T-helper 17 cell (primary cell): ENCODE measurements at regions not wholly inside any gene's neighbourhood (a gene's known extent, or its start where the extent isn't known, plus 50 kb on each side); places are given as distances from the start of the nearest gene placed in this dataset.

Experiments used
- ATAC-seq: fragments of 150-1000 bp; cut with Tn5 transposase; 2 replicates; pipeline ENCODE4 v1.10.0; 2021; ENCODE audit warnings: mild to moderate bottlenecking, moderate library complexity
- DNase-seq, 3 donors: peaks; one replicate each; pipeline versions ENCODE4 v3.0.0 to v3.0.0-alpha.2; 2020 to 2021
- H3K9me3 ChIP-seq: one replicate; pipeline ENCODE4 v1.7.0; 2013; ENCODE audit warnings: low read length, mild to moderate bottlenecking; ENCODE audit not compliant: control insufficient read depth, poor library complexity, severe bottlenecking
- H3K27ac Mint-ChIP-seq: one replicate; pipeline ENCODE4 v1.8.0; 2022; ENCODE audit warnings: mild to moderate bottlenecking, moderate library complexity, mixed read lengths
- H3K27me3 Mint-ChIP-seq: one replicate; pipeline ENCODE4 v1.8.0; 2022; ENCODE audit warnings: mixed read lengths
- H3K36me3 Mint-ChIP-seq: one replicate; pipeline ENCODE4 v1.8.0; 2022; ENCODE audit warnings: low read depth, mixed read lengths
- H3K4me1 Mint-ChIP-seq: one replicate; pipeline ENCODE4 v1.8.0; 2022; ENCODE audit warnings: mild to moderate bottlenecking, mixed read lengths
- H3K4me3 Mint-ChIP-seq: one replicate; pipeline ENCODE4 v1.8.0; 2022; ENCODE audit warnings: mild to moderate bottlenecking, moderate library complexity, mixed read lengths

- Mint-ChIP-seq H3K36me3 (no peaks in the 10 kb centered on the region), H3K27ac (no peak overlapping the region), H3K4me3 (no peak overlapping the region), H3K27me3 (no peaks in the 10 kb centered on the region), H3K4me1 (no peaks in the 10 kb centered on the region)
- no peak for DNase-seq
- ATAC-seq, result no peak
- no peaks in the 10 kb centered on the region for H3K9me3 ChIP-seq
Observed at GRCh38 chr11:29272019-29272654, 744.7 kb downstream of the KCNA4 start.

- Mint-ChIP-seq H3K27ac (no peak overlapping the region), H3K4me3 (no peak overlapping the region), H3K36me3 (no peaks in the 10 kb centered on the region), H3K27me3 (no peaks in the 10 kb centered on the region), H3K4me1 (no peaks in the 10 kb centered on the region)
- DNase-seq, result no peak
- no peaks in the 10 kb centered on the region for H3K9me3 ChIP-seq
- no peak for ATAC-seq
Observed at GRCh38 chr11:29271616-29272015, 745.2 kb downstream of the KCNA4 start.

- no peak overlapping the region for H3K27ac Mint-ChIP-seq
- H3K9me3 ChIP-seq, result no peaks in the 10 kb centered on the region
- H3K27me3 Mint-ChIP-seq, result no peaks in the 10 kb centered on the region
- no peaks in the 10 kb centered on the region for H3K36me3 Mint-ChIP-seq
- no peaks in the 10 kb centered on the region for H3K4me1 Mint-ChIP-seq
- no peak overlapping the region for H3K4me3 Mint-ChIP-seq
- DNase-seq, result no peak
- no peak for ATAC-seq
Observed at GRCh38 chr11:29268733-29269132, 748.1 kb downstream of the KCNA4 start.

- DNase-seq (no peak), ATAC-seq (no peak)
- Mint-ChIP-seq H3K36me3 (no peaks in the 10 kb centered on the region), H3K27me3 (no peaks in the 10 kb centered on the region), H3K27ac (no peak overlapping the region), H3K4me3 (no peak overlapping the region), H3K4me1 (no peaks in the 10 kb centered on the region)
- H3K9me3 ChIP-seq, result no peaks in the 10 kb centered on the region
Observed at GRCh38 chr11:29265792-29266191, 751.0 kb downstream of the KCNA4 start.

- Mint-ChIP-seq H3K27me3 (no peaks in the 10 kb centered on the region), H3K4me1 (no peaks in the 10 kb centered on the region), H3K36me3 (no peaks in the 10 kb centered on the region), H3K27ac (no peak overlapping the region), H3K4me3 (no peak overlapping the region)
- H3K9me3 ChIP-seq, result no peaks in the 10 kb centered on the region
- DNase-seq, result no peak
- no peak for ATAC-seq
Observed at GRCh38 chr11:29265381-29265780, 751.4 kb downstream of the KCNA4 start.

- Mint-ChIP-seq H3K36me3 (no peaks in the 10 kb centered on the region), H3K4me1 (no peaks in the 10 kb centered on the region), H3K4me3 (no peak overlapping the region), H3K27ac (no peak overlapping the region), H3K27me3 (no peaks in the 10 kb centered on the region)
- no peak for ATAC-seq
- DNase-seq, result no peak
- H3K9me3 ChIP-seq, result no peaks in the 10 kb centered on the region
Observed at GRCh38 chr11:29263971-29264682, 752.7 kb downstream of the KCNA4 start.

GRCh38 chr11:29261831-29262230 lies 755.0 kb downstream of the KCNA4 start:
- Mint-ChIP-seq H3K4me1 (no peaks in the 10 kb centered on the region), H3K27ac (no peak overlapping the region), H3K4me3 (no peak overlapping the region), H3K36me3 (no peaks in the 10 kb centered on the region), H3K27me3 (no peaks in the 10 kb centered on the region)
- ATAC-seq (no peak), DNase-seq (no peak)
- H3K9me3 ChIP-seq, result no peaks in the 10 kb centered on the region

GRCh38 chr11:29260939-29261705 lies 755.7 kb downstream of the KCNA4 start:
- Mint-ChIP-seq H3K4me1 (no peaks in the 10 kb centered on the region), H3K36me3 (no peaks in the 10 kb centered on the region), H3K27me3 (no peaks in the 10 kb centered on the region), H3K27ac (no peak overlapping the region), H3K4me3 (no peak overlapping the region)
- ATAC-seq (no peak), DNase-seq (no peak)
- no peaks in the 10 kb centered on the region for H3K9me3 ChIP-seq

- ATAC-seq (no peak), DNase-seq (no peak)
- Mint-ChIP-seq H3K27ac (no peak overlapping the region), H3K27me3 (no peaks in the 10 kb centered on the region), H3K4me3 (no peak overlapping the region), H3K4me1 (no peaks in the 10 kb centered on the region), H3K36me3 (no peaks in the 10 kb centered on the region)
- no peaks in the 10 kb centered on the region for H3K9me3 ChIP-seq
Observed at GRCh38 chr11:29258411-29258810, 758.4 kb downstream of the KCNA4 start.

- no peaks in the 10 kb centered on the region for H3K4me1 Mint-ChIP-seq
- no peaks in the 10 kb centered on the region for H3K27me3 Mint-ChIP-seq
- H3K4me3 Mint-ChIP-seq, result no peak overlapping the region
- H3K9me3 ChIP-seq, result no peaks in the 10 kb centered on the region
- no peak for DNase-seq
- H3K36me3 Mint-ChIP-seq, result no peaks in the 10 kb centered on the region
- no peak for ATAC-seq
- H3K27ac Mint-ChIP-seq, result no peak overlapping the region
Observed at GRCh38 chr11:29256580-29256979, 760.2 kb downstream of the KCNA4 start.

GRCh38 chr11:29255401-29255800 lies 761.4 kb downstream of the KCNA4 start:
- Mint-ChIP-seq H3K27me3 (no peaks in the 10 kb centered on the region), H3K4me3 (no peak overlapping the region), H3K4me1 (no peaks in the 10 kb centered on the region), H3K27ac (no peak overlapping the region), H3K36me3 (no peaks in the 10 kb centered on the region)
- DNase-seq, result no peak
- no peaks in the 10 kb centered on the region for H3K9me3 ChIP-seq
- no peak for ATAC-seq

GRCh38 chr11:29251738-29252137 lies 765.1 kb downstream of the KCNA4 start:
- H3K27me3 Mint-ChIP-seq, result no peaks in the 10 kb centered on the region
- no peak for ATAC-seq
- DNase-seq, result no peak
- H3K9me3 ChIP-seq, result no peaks in the 10 kb centered on the region
- no peaks in the 10 kb centered on the region for H3K36me3 Mint-ChIP-seq
- H3K4me1 Mint-ChIP-seq, result no peaks in the 10 kb centered on the region
- H3K27ac Mint-ChIP-seq, result no peak overlapping the region
- H3K4me3 Mint-ChIP-seq, result no peak overlapping the region

GRCh38 chr11:29249713-29250112 lies 767.1 kb downstream of the KCNA4 start:
- no peaks in the 10 kb centered on the region for H3K36me3 Mint-ChIP-seq
- H3K27me3 Mint-ChIP-seq, result no peaks in the 10 kb centered on the region
- ATAC-seq, result no peak

More at GRCh38 chr11:29249713-29250112, 767.1 kb downstream of the KCNA4 start:
- no peak overlapping the region for H3K4me3 Mint-ChIP-seq
- H3K4me1 Mint-ChIP-seq, result no peaks in the 10 kb centered on the region
- no peaks in the 10 kb centered on the region for H3K9me3 ChIP-seq
- no peak overlapping the region for H3K27ac Mint-ChIP-seq
- DNase-seq, result no peak
